Myocyte (in vitro differentiated cells): ENCODE measurements at regions not wholly inside any gene's neighbourhood (a gene's known extent, or its start where the extent isn't known, plus 50 kb on each side); places are given as distances from the start of the nearest gene placed in this dataset.
"Not testable (repeated sequence)": the region's sequence is repeated elsewhere in the genome, so short reads cannot be mapped to it uniquely, and the experiment has no call there.

Experiments used
- DNase-seq: peaks from one replicate; pipeline ENCODE4 v3.0.0-alpha.2; 2012; ENCODE audit warnings: low read depth

DNA sequence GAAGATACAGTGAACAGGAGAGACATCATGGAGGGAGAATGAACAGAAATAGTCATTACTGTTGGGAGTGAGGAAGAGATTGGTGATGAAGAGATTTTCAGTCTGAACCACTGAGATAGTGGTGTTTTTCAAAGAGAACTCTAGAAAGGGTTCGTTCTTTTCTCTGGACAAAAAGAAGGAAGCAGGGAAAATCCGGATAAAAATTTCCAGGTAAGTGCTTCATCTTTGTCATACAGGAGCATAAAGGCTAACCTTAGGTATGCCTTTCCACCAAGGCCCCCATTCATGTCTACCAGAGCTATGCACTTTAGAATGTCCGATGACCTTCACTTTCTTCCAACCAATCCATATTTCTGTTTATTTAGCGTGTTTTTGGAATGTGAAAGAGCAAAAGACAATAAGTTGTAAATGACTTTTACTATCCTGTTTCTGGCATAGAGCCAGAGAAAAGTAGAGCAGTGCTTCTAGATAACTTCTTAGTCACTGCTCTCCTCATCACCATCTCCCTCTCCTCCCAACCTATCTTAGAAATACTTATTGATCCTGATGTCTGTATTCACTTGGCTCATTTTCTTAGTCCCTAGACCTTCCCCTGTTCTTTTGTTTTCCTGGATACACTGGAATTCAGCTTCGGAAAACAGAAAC lies 116.5 kb downstream of the TTC6 start:
- no peak for DNase-seq

DNA sequence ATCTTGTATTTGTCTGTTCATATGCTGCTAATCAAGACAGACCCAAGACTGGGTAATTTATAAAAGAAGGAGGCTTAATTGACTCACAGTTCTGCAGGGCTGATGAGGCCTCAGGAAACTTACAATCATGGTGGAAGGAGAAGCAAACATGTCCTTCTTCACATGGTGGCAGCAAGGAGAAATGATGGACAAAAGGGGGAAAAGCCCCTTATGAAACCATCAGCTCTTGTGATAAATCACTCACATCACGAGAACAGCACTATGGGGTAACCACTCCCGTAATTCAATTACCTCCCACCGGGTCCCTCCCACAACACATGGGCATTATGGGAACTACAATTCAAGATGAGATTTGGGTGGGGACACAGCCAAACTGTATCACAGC lies 117.0 kb downstream of the TTC6 start:
- DNase-seq: not testable (repeated sequence)

DNA sequence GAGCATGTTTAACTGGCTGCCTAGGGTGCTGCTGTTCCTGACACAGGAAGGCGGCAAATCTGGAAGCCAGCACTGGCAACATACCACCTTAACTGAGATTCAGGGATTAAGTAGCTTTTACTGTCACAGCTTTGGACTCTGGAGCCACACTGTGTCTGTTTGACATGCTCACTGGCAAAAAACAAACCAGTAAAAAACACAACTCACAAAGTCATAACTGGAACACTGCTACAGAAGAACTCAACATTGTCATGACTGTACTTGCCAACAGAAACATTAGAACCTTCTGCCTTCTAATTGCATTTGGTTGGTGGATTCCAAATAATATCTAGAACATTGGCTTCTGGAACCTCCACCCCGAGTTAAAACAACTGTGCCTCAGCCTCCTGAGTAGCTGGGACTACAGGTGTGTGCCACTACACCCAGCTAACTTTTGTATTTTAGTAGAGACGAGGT lies 117.6 kb downstream of the TTC6 start:
- DNase-seq: no peak

DNA sequence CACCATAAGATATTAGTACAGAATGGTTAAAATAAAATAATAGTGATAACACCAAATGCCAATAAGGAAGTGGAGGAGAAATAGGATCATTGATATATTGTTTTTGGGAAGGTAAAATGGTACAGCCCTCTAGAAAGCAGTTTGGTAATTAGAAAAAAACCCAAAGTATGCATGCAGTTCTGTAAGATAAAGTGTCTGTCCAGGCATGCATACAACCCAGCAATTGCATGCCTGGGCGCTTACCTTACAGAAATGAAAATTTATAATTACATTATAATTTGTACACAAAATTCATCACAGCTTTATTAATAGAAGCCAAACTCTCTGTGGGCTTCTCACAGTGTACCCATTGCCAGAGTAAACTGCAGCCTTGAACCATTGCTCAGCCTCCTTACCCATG lies 124.7 kb downstream of the TTC6 start:
- DNase-seq: no peak

DNA sequence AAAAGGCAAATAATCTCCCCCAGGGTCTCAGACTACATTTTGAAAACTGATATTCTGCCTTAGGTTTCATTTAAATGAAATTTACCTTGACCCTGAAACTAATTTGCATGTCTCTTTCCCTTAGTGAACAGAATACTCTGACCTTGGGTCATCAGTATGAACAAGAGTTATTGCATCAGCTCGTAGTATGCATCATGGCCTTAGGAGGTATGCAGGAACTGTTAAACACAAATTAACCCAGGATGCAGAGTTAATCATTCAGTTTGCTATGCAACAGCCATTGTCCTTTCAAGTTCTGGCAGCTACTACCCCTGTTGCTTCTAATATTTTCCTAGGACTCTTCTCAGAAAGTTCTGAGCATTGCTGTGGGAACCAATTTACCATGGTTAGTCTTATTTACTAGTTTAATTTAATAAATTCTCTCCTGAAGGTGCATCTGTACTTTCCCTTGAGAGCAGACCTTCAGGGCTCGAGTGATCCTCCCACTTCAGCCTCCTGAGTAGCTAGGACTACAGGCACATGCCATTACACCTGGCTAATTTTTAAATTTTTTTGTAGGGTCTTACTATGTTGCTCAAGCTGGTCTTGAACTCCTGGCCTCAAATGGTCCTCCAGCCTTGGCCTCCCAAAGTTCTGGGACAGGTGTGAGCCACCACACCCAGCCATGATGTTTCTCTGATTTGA lies 126.7 kb downstream of the TTC6 start:
- no peak for DNase-seq

DNA sequence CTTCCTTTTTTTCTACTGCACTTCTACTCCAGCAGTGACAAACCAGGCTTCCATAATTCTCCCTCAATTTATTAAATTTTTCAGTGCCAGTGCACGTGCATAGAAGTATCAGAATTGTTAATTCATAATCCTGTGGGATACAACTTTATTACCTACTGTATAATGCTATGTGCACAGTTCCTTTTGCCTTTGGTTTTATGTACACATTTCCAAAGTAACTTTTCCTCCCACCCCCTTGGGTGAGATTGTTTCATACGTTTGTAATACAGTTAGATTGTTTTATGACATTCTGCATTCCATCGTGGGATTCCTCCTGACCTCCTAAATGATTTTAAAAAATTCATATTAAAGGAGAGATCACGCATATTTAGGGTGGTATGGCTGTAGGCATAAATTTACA lies 128.1 kb downstream of the TTC6 start:
- DNase-seq: no peak

DNA sequence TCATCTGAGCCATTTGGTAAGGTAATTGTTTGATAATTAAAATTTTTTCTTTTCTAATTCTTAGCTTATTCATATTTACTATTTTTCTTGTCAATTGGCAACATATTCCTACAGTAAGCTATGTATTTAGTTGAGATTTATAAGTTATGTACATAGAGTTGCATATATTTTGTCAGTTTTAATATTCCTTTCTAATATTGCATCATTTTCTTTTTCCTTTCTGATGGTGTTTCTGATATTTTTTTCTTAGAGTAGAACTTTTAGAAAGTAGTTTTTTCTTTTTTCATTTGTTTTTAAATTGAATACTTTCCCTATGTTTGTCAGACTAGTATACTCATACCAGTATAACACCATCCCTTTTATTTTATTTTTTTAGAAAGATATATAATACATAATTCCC lies 131.3 kb downstream of the TTC6 start:
- no peak for DNase-seq

DNA sequence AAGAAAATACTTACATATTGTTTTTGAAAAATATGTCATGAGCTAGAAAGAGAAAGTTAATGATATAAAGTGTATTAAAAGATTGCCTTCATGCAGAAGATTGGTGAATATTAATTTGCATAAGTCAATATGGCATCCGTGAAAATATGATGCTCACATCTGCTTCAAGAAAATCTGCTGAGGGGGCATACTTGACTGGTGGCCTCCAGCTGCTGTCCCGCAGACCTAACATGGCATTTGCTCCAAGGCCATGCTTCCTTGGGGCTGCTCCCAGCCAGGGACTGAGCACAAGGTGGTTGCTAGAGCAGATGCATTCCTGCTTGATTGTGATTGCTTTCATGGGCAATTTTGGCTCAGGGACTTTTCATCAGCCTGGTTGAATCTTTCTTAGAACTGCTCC lies 133.8 kb downstream of the TTC6 start:
- DNase-seq: no peak

DNA sequence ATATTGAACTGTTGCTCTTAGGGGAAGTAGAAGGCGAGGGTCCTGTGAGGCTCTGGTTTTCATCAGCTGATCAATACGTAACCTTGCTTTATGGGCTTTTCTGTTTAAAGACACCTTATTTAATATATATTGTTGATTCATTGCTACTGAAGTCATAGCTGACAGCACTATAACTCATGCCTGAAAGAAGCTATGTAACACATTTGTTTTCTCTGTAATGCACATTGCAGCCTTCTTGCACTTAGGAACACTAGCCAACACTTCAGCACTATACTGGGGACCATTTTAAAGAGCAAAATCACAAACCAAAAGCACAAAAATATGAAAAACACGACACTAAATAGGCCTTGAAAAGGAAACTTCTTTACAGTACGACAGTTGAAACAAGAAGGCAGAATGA lies 135.7 kb downstream of the TTC6 start:
- DNase-seq: no peak

DNA sequence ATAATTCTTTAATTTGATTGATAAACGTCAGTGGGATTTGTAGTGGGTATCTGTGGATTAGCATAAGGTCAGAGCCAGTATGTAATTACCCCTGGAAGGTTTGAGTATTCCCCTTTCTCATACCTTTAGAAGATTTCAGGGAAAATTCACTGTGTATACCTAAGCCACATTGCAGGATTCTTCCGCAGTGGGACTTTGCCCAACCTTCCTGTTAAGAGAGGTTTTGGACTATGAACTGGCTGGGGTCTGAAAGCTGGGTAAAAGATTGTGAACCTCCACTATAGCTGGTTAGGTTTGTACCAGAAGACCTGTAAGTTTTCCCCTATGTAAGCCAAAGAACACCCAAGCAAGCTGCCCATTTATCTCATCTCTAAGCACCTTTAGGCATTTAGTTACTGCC lies 150.2 kb downstream of the TTC6 start:
- no peak for DNase-seq

DNA sequence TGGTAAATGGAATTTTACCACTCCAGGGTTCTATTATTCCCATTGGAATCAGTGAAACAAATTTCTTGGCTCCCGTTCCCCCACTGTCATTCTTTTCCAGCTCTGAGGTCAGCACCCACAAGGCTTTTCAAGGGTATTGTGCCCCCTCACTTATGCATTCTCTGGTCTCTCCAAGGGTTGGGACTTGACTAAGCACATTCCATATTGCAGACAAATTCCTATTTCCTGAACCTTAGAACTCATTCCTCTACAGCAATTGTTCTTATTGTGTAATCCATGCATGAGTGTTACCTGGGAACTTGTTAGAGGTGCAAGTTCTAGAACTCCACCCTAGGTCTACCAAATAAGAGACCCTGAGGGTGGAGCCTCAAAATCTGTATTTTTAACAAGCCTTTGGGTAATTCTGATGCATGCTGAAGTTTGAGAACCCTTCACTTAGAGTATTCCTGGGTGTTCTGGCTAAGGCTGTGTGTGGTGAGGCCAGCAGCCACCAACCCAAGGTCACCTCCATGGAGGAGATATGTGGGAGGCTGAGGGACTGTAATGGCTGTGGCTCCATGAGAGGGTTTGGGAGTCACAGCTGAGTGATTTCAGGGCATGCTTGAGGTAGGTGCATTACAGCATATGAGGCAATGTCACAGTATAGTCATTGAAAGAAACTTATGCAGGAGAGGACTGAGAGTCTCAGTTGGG lies 150.9 kb downstream of the TTC6 start:
- DNase-seq: no peak

DNA sequence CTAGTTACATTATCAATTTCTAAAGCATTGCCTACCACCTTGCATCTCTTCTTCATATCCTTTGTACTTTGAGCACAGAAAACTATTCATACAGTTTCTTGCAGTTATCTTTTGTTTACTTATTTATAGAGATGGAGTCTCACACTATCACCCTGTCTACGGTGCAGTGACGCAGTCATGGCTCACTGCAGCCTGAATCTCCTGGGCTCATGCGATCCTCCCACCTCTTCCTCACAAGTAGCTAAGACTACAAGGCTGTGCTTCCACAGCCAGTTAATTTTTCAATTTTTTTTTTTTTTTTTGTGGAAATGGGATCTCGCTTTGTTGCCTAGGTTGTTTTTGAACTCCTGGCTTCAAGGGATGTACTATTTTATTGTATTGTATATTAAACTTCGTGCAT lies 158.0 kb downstream of the TTC6 start:
- no peak for DNase-seq

DNA sequence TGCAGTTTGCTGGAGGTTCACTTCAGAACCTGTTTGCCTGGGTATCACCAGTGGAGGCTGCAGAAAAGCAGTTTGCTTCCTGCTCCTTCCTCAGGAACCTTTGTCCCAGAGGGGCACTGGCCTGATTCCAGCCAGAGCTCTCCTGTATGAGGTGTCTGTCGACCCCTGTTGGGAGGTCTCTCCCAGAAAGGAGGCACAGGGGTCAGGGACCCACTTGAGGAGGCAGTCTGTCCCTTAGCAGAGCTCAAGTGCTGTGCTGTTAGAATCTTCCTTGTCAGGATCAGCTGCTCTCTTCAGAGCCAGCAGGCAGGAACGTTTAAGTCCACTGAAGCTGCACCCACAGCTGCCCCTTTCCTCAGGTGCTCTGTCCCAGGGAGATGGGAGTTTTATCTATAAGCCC lies 164.8 kb downstream of the TTC6 start:
- not testable (repeated sequence) for DNase-seq

DNA sequence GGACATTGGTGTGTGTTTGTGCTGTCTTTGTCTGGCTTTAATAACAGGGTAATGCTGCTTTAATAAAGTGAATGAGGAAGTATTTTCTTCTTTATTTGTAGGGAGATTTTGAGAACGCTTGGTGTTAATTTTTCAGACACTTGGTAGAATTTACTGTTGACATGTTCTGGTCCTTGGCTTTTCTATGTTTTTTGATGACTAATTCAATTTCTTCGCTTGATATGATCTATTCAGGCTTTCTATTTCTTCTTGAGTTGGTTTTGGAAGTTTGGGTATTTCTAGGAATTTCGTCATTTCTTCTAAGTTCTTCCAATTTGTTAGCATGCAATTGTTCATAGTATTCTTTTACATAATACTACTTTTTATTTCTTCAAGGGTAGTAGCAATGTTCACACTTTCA lies 167.8 kb downstream of the TTC6 start:
- DNase-seq: no peak

DNA sequence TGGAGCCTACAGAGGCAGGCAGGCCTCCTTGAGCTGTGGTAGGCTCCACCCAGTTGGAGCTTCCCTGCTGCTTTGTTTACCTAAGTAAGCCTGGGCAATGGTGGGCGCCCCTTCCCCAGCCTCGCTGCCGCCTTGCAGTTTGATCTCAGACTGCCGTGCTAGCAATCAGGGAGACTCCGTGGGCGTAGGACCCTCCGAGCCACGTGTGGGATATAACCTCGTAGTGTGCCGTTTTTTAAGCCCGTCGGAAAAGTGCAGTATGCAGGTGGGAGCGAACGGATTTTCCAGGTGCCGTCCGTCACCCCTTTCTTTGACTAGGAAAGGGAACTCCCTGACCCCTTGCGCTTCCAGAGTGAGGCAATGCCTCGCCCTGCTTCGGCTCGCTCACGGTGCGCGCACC lies 176.9 kb downstream of the TTC6 start:
- DNase-seq: not testable (repeated sequence)

DNA sequence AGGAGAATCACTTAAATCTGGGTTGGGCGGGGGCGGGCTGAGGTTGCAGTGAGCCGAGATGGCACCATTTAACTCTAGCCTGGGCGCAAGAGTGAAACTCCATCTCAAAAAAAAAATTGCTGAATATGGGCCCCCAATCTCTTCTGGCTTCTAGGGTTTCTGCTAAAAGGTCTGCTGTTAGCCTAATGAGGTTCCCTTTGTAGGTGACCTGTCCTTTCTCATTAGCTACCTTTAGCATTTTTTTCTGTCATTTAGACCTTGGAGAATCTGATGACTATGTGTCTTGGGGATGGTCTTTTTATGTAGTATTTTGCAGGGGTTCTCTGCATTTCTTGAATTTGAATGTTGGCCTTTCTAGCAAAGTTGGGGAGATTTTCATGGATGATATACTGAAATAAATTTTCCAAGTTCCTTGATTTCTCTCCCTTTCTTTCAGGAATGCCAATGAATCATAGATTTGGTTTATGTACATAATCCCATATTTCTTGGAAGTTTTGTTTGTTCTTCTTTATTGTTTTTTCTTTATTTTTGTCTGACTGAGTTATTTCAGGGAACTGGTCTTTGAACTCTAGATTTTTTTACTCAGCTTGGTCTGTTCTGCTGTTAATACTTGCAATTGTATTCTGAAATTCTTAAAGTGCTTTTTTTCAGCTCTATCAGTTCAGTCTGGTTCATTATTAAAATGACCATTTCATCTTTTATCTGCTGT lies 181.5 kb downstream of the TTC6 start:
- no peak for DNase-seq

DNA sequence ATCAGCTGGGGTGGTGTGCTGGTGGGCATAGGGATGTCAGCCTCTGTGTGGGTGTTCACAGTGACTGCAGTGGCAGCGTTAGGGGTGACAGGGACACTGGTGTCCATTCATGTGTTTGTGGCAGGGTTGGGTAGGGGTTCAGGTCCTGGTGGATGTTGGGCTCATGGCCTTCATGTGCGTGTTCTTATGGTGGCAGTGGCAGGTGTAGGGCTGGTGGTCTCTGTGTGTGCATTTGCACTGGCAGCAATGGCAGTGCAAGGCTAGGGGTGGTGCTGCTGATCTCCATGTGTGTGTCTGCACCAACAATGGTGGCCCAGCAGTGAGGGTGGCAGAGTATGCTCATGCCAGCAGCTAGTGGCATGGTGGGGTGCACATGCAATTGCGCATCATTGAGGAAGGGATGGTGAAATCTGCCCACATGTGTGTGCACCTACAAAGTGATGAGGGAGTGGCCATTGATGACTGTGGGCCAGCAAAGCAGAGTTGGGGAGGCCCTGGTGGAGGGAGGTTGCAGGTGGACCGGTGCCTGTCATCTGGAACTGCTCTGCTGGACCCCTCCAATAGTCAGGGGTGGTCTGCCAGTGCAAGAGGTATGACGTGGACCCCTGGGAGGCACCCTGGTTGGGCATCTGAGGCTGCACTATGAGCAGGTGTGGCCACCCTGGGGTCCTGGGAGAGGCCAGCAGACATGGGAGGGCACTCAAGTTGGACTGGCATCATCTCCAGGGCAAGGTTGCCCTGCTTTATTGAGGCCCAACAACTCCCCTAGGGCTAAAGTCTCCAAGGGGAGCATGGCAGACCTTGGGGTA lies 182.9 kb downstream of the TTC6 start:
- no peak for DNase-seq

DNA sequence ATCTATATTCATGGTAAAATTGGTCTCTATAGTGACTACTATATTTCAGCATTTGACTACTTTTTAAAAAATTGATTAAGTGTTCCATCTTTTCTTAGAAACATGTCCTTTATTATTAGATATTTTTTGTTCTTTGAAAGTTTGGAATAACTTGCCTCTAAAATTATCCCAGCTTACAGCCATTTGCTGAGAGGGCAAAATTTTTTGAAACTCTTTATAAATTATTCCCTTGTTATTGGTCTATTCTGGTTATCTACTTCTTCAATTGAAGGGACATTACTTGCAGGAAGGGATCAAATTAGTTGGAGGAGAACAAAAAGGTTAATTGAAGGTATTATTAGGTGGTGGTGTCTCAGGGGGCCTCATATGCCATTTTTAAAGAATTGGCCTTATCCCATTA lies 184.1 kb downstream of the TTC6 start:
- no peak for DNase-seq

DNA sequence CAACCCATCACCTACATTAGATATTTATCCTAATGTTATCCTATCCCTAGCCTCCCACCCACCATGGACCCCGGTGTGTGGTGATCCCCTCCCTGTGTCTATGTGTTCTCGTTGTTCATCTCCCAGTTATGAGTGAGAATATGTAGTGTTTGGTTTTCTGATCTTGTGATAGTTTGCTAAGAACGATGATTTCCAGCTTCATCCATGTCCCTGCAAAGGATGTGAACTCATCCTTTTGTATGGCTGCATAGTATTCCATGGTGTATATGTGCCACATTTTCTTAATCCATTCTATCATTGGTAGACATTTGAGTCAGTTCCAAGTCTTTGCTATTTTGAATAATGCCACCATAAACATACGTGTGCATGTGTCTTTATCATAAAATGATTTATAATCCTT lies 185.3 kb downstream of the TTC6 start:
- DNase-seq: not testable (repeated sequence)

DNA sequence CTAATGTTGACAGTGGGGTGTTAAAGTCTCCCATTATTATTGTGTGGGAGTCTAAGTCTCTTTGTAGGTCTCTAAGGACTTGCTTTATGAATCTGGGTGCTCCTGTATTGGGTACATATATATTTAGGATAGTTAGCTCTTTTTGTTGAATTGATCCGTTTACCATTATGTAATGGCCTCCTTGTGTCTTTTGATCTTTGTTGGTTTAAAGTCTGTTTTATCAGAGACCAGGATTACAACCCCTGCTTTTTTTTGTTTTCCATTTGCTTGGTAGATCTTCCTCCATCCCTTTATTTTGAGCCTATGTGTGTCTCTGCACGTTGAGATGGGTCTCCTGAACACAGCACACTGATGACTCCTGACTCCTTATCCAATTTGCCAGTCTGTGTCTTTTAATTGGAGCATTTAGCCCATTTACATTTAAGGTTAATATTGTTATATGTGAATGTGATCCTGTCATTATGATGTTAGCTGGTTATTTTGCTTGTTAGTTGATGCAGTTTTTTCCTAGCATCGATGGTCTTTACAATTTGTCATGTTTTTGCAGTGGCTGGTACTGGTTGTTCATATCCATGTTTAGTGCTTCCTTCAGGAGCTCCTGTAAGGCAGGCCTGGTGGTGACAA lies 188.9 kb downstream of the TTC6 start:
- DNase-seq: not testable (repeated sequence)

DNA sequence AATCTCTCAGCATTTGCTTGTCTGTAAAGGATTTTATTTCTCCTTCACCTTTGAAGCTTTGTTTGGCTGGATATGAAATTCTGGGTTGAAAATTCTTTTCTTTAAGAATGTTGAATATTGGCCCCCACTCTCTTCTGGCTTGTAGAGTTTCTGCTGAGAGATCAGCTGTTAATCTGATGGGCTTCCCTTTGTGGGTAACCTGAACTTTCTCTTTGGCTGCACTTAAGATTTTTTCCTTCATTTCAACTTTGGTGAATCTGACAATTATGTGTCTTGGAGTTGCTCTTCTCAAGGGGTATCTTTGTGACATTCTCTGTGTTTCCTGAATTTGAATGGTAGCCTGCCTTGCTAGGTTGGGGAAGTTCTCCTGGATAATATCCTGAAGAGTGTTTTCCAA lies 189.4 kb downstream of the TTC6 start:
- not testable (repeated sequence) for DNase-seq
